Nephron progenitor cell (in vitro differentiated cells): ENCODE measurements at regions not wholly inside any gene's neighbourhood (a gene's known extent, or its start where the extent isn't known, plus 50 kb on each side); places are given as distances from the start of the nearest gene placed in this dataset.

Source experiments
- DNase-seq: peaks from one replicate; pipeline ENCODE4 v3.0.0; 2021
- H3K27ac Mint-ChIP-seq: 2 replicates; pipeline ENCODE4 v1.8.0; 2021; ENCODE audit warnings: mild to moderate bottlenecking, moderate library complexity, mixed read lengths
- H3K27me3 Mint-ChIP-seq: 2 replicates; pipeline ENCODE4 v1.8.0; 2021; ENCODE audit warnings: mild to moderate bottlenecking, low read depth, mixed read lengths; ENCODE audit not compliant: poor library complexity
- H3K36me3 Mint-ChIP-seq: 2 replicates; pipeline ENCODE4 v1.8.0; 2021; ENCODE audit warnings: low read depth, mixed read lengths
- H3K4me1 Mint-ChIP-seq: 2 replicates; pipeline ENCODE4 v1.8.0; 2021; ENCODE audit warnings: mixed read lengths
- H3K4me3 Mint-ChIP-seq: 2 replicates; pipeline ENCODE4 v1.8.0; 2021; ENCODE audit warnings: mild to moderate bottlenecking, moderate library complexity, mixed read lengths
- H3K9me3 Mint-ChIP-seq: 2 replicates; pipeline ENCODE4 v1.8.0; 2021; ENCODE audit warnings: mild to moderate bottlenecking, moderate library complexity, mixed read lengths
- CTCF ChIP-seq: fragments of 200-600 bp; sonication (generic); IDR thresholded peaks from 2 replicates; pipeline ENCODE4 v1.5.0; 2021; ENCODE audit warnings: antibody characterized with exemption

- Mint-ChIP-seq H3K27me3 (peaks cover 21% of the 10 kb centered on the region), H3K27ac (no peak overlapping the region), H3K4me1 (peaks cover 13% of the 10 kb centered on the region), H3K4me3 (no peak overlapping the region), H3K9me3 (peaks cover under 1% of the 10 kb centered on the region), H3K36me3 (no peaks in the 10 kb centered on the region)
- DNase-seq, result no peak
- TF ChIP-seq CTCF, result no peak
These were observed 111.0 kb upstream of the RALGAPA2 start for GRCh38 chr20:20823476-20823881.

DNA sequence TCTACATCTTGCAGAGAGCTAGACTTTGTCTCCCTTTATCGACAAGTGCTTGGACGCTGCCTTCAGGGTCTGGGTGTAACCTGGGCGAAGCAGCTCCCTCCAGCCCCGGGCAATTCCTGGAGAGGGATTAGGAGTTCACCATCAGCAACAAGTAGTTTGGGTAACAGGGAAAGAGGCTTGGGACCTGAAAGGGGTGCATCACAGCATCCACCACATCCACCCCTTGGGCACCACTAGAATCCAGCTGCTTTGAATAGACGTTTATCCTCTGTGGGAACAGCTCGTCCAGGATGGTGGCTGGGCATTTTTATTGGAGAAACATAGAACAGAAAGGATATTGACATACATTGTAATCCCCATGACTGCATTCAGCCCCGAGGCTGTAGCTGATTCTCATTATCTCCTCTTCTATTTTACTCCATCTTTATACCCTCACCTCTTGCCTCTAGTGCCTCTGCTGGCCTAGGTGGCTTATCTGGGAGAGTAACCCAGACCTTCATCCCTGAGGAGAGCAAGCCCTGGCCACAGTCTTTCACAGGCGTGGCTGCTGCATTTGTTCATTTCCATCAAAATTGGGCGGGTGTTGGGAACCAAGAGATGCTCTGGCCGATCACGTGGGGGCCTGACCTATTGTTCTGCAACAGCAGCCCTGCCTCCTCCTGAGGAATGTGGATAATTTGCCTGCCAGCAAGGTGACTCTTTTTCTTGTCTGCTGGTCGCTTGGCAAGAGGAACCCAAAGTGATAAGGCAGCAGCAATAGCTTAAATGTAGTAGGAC is 109.2 kb upstream of the RALGAPA2 start:
- no peaks in the 10 kb centered on the region for H3K36me3 Mint-ChIP-seq
- H3K4me3 Mint-ChIP-seq, result no peak overlapping the region
- no peaks in the 10 kb centered on the region for H3K9me3 Mint-ChIP-seq
- no peak for TF ChIP-seq CTCF
- peaks cover 15% of the 10 kb centered on the region for H3K27me3 Mint-ChIP-seq
- no peak overlapping the region for H3K27ac Mint-ChIP-seq
- peaks cover 23% of the 10 kb centered on the region for H3K4me1 Mint-ChIP-seq
- DNase-seq, result no peak

GRCh38 chr20:20820785-20821483 is 108.5 kb upstream of the RALGAPA2 start:
- peaks cover 10% of the 10 kb centered on the region for H3K27me3 Mint-ChIP-seq
- H3K36me3 Mint-ChIP-seq, result no peaks in the 10 kb centered on the region
- DNase-seq, result no peak
- peaks cover 24% of the 10 kb centered on the region for H3K4me1 Mint-ChIP-seq
- H3K4me3 Mint-ChIP-seq, result no peak overlapping the region
- no peaks in the 10 kb centered on the region for H3K9me3 Mint-ChIP-seq
- no peak overlapping the region for H3K27ac Mint-ChIP-seq
- no peak for TF ChIP-seq CTCF

DNA sequence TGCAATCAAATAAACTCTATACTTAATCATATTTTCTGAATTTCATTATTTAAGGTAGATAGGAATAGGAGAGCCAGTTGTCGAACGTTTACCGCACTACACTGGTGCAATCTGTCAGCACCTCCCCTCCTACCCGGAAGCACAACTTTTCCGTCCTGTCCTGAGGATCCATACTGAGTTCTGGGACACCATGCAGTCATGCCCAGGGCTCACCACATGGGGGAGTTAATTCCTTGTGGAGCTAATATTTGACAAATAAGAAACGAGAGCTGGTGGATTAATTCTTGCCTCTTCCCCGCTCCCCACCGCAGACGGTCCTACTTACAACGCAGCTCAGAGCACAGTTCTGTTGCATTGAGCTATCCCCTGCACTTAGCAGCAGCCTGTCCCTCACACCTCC is 107.7 kb upstream of the RALGAPA2 start:
- Mint-ChIP-seq H3K36me3 (no peaks in the 10 kb centered on the region), H3K9me3 (no peaks in the 10 kb centered on the region), H3K4me1 (peaks cover 25% of the 10 kb centered on the region), H3K4me3 (no peak overlapping the region), H3K27me3 (peaks cover 7% of the 10 kb centered on the region), H3K27ac (no peak overlapping the region)
- peak; percentile 34 for DNase-seq
- peak; percentile 42 for TF ChIP-seq CTCF

DNA sequence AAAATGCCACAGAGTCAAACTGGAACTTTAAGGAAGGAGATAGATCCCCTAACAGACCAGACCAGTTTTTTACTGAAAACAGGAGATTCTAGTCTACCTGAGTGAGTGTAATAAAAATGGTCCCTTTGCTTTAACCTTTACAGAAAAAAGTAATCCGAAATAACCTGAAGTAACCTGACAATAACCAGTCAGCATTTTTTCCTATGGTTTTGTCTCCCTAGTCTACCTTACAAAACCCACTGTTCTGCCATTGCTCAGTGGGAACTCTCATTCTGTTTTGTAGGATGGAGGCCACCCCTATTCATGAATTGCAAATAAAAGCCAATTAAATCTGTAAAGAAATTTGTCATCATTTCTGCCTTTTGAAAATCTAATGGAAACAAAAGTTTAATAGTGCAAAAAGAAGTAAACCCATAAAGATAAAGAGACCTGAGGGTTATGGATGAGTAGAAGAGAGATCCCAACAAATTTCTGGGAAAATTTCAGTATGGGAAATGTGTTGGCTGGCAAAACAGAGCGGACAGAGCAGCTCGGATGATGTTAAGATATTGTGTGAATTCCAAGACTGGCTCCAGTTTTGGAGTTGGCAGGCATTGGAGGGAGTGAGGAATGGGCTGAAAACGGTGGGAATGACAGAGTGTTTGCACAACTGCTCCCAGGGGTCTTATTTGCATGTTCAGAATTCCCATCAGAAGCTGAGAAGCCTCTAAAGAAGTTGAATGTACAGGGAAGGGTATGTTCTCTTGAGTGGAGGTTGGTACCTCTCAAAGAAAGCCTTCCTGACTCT is 104.7 kb upstream of the RALGAPA2 start:
- TF ChIP-seq CTCF, result no peak
- no peaks in the 10 kb centered on the region for H3K9me3 Mint-ChIP-seq
- H3K36me3 Mint-ChIP-seq, result no peaks in the 10 kb centered on the region
- H3K27ac Mint-ChIP-seq, result no peak overlapping the region
- H3K4me3 Mint-ChIP-seq, result no peak overlapping the region
- H3K27me3 Mint-ChIP-seq, result no peaks in the 10 kb centered on the region
- H3K4me1 Mint-ChIP-seq, result peaks cover 27% of the 10 kb centered on the region
- no peak for DNase-seq
